ENCODE measurements at regions not wholly inside any gene's neighbourhood (a gene's known extent, or its start where the extent isn't known, plus 50 kb on each side); places are given as distances from the start of the nearest gene placed in this dataset.

DNA sequence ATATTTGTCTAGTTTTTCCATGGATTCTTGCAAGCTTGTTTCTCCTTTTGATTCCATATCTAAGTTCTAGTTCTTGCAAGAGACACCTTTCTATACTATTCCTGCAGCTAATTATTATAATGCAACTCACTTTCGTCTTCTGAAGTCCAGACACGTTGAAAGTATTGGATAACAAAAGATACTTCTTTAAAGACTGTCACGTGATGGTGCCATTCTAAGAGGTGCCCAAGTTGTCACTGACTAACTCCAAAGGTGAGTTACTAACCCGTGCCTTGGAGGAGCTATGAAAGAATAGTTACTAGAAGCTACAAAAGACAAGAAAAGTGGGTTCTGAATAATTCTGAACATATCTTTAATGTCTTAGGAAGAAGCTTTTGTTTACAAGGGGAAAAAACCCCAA, 322.6 kb downstream of the HDGFL1 start:
- DNase-seq (ENCODE audit: low spot score) (no peak), ATAC-seq (ENCODE audit: low FRiP score) (no peak)
- TF ChIP-seq, protein P1, sequence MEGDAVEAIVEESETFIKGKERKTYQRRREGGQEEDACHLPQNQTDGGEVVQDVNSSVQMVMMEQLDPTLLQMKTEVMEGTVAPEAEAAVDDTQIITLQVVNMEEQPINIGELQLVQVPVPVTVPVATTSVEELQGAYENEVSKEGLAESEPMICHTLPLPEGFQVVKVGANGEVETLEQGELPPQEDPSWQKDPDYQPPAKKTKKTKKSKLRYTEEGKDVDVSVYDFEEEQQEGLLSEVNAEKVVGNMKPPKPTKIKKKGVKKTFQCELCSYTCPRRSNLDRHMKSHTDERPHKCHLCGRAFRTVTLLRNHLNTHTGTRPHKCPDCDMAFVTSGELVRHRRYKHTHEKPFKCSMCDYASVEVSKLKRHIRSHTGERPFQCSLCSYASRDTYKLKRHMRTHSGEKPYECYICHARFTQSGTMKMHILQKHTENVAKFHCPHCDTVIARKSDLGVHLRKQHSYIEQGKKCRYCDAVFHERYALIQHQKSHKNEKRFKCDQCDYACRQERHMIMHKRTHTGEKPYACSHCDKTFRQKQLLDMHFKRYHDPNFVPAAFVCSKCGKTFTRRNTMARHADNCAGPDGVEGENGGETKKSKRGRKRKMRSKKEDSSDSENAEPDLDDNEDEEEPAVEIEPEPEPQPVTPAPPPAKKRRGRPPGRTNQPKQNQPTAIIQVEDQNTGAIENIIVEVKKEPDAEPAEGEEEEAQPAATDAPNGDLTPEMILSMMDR (IDR thresholded peaks at IDR 0.05): no peak

DNA sequence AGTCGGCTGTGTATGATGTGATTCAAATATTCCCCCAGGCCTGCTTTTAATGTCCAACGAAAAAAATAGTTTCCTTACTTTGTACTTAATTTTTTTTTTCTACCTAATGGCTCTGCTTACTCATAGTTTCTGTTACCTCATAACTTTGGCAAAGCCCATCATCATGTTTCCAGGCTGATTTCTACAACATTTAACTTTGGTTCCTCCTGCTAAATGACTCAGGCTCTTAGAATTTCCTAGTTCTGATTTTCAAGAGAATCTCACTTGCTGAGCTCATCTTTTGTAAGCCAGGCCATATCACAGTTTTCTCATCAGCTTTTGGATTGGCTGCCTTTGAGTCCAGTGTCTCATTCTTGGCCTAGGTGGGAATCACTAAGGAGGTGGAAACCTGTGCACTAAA, 323.1 kb downstream of the HDGFL1 start:
- ATAC-seq (ENCODE audit: low FRiP score): peak; percentile 84
- DNase-seq (ENCODE audit: low spot score): no peak
- TF ChIP-seq, protein P1 (IDR thresholded peaks at IDR 0.05): no peak

DNA sequence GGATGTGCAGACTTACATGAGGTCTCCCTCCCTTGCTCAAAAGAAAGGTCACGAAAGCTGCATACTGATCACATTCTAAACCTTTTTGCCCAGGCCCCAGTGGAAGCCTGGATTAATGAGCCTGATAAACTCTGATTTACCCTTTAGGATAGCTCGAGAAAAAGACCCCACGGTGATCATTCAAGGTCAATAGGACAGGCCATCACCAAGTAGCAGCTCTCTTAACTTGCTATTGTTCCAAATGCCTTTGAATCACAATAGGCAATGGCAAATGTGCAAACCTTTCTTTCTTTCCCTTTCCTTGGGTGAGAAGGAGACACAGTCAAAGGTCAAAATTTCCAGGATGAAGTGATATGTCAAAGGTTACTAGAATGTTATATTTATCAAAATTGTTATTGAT, 327.3 kb downstream of the HDGFL1 start:
- TF ChIP-seq, protein P1 (IDR thresholded peaks at IDR 0.05): no peak
- no peak for ATAC-seq (ENCODE audit: low FRiP score)
- DNase-seq (ENCODE audit: low spot score): no peak

DNA sequence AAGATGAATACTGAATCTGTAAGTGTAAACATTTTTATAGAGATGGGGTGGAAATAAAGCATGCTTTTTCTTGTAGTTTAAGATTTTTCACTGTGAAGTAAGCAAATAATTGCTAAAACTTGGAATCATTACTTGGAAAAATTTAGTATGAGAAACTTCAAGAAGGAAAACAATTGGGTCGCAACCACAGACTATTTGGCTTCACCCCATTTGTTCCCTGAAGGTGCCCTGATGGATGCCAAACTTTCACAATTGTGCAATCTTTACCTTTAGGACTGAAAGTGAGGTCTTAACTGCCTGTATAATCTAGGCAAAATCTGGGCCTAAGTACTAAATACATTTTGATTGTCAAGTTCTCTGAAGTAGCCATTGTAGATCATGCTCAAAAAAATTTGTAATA, 330.1 kb downstream of the HDGFL1 start:
- DNase-seq (ENCODE audit: low spot score): no peak
- TF ChIP-seq, protein P1 (IDR thresholded peaks at IDR 0.05): no peak
- ATAC-seq (ENCODE audit: low FRiP score): no peak

DNA sequence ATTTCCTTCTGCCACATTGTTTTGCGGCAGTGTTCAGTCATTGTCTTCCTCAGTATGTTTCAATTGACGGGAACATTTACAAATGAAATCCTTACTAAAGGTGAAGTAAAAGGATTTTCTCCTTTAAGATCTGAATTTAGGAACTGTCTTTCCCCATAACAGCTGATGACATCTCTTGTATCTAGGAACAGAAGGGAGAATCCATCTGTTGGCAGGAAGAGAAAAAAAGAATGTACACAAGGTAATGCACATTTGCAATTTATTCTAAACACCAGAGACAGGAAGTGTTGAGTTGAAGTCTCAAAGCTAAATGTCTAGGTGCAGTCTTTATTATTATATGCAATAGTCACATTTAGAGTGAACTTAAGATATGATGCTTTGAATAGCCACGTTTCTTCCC, 334.5 kb downstream of the HDGFL1 start:
- TF ChIP-seq, protein P1 (IDR thresholded peaks at IDR 0.05): no peak
- ATAC-seq (ENCODE audit: low FRiP score): no peak
- no peak for DNase-seq (ENCODE audit: low spot score)

DNA sequence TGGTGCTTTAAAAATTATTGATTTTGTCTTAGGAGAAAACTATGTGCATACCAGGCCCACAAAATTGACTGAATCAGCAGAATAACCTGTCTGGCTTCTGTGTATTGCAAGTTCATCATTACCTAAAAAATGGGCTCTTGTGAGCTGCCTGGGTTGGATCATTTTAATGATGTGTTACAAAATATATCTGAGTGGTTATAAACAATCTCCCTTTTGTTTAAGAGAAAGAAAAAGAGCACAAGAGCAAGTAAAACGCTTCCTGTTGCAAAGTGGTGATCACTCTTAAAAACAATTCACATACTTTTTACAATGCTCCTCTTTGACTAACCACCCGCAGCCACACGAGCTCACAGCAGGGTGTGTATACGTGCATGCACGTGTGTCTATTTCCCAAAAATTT, 335.1 kb downstream of the HDGFL1 start:
- TF ChIP-seq, protein P1 (IDR thresholded peaks at IDR 0.05): no peak
- ATAC-seq (ENCODE audit: low FRiP score) (no peak), DNase-seq (ENCODE audit: low spot score) (no peak)

DNA sequence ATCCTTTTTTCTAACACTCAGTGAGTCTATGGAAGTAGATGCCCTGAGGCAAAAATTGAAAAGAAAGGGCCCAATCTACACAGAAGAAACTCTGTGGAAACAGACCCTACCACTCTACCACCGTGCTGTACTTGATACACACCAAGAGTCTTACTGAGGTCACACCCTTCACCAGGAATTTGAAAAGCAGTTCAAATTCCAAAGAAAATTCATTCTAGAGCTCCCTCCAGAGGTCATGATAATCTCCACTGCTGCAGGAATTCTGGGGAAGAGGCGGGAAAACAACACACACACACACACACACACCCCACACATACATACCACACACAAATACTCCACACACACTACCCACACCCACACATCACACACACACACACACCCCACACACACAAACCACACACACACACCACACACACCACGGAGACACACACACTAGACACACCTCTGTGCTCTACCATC, 336.8 kb downstream of the HDGFL1 start:
- ATAC-seq (ENCODE audit: low FRiP score): no peak
- TF ChIP-seq, protein P1 (IDR thresholded peaks at IDR 0.05): no peak
- DNase-seq (ENCODE audit: low spot score): no peak
